ENCODE measurements at regions not wholly inside any gene's neighbourhood (a gene's known extent, or its start where the extent isn't known, plus 50 kb on each side); places are given as distances from the start of the nearest gene placed in this dataset.

- no peak for DNase-seq (ENCODE audit: extremely low spot score)
- no peak for TF ChIP-seq CTCF (IDR thresholded peaks at IDR 0.05; ENCODE audit: control extremely low read depth, extremely low read depth, low read depth, missing control alignments)
- ChIA-PET CTCF (no interaction called here), POLR2A (no interaction called here)
These were observed 1883.8 kb downstream of the OLFM4 start for GRCh38 chr13:54912367-54912766.

- no peak for DNase-seq (ENCODE audit: extremely low spot score)
- POLR2A ChIA-PET, result no interaction called here
- TF ChIP-seq CTCF (IDR thresholded peaks at IDR 0.05; ENCODE audit: control extremely low read depth, extremely low read depth, low read depth, missing control alignments), result no peak
- CTCF ChIA-PET, result no interaction called here
These were observed 1885.1 kb downstream of the OLFM4 start for GRCh38 chr13:54913668-54914067.

GRCh38 chr13:54927538-54927937 is 1898.9 kb downstream of the OLFM4 start:
- no peak for TF ChIP-seq CTCF (IDR thresholded peaks at IDR 0.05; ENCODE audit: control extremely low read depth, extremely low read depth, low read depth, missing control alignments)
- DNase-seq (ENCODE audit: extremely low spot score), result no peak
- POLR2A ChIA-PET, result no interaction called here
- CTCF ChIA-PET, result no interaction called here

GRCh38 chr13:54928071-54928470 is 1899.5 kb downstream of the OLFM4 start:
- CTCF ChIA-PET, result no interaction called here

GRCh38 chr13:54934121-54934520 is 1905.5 kb downstream of the OLFM4 start:
- no peak for DNase-seq (ENCODE audit: extremely low spot score)
- no peak for TF ChIP-seq CTCF (IDR thresholded peaks at IDR 0.05; ENCODE audit: control extremely low read depth, extremely low read depth, low read depth, missing control alignments)
- CTCF ChIA-PET, result interaction anchor here (1.1 kb wide), 1 partner anchor 16 kb away, joined by 3 read pairs; no protein-coding TSS in a partner anchor
- POLR2A ChIA-PET, result no interaction called here

More at GRCh38 chr13:54928071-54928470, 1899.5 kb downstream of the OLFM4 start:
- DNase-seq (ENCODE audit: extremely low spot score), result no peak
- POLR2A ChIA-PET, result no interaction called here
- no peak for TF ChIP-seq CTCF (IDR thresholded peaks at IDR 0.05; ENCODE audit: control extremely low read depth, extremely low read depth, low read depth, missing control alignments)

- DNase-seq (ENCODE audit: extremely low spot score), result no peak
- CTCF ChIA-PET, result no interaction called here
- no peak for TF ChIP-seq CTCF (IDR thresholded peaks at IDR 0.05; ENCODE audit: control extremely low read depth, extremely low read depth, low read depth, missing control alignments)
These were observed 1917.4 kb downstream of the OLFM4 start for GRCh38 chr13:54945973-54946372.

GRCh38 chr13:54949735-54950134 is 1921.1 kb downstream of the OLFM4 start:
- TF ChIP-seq CTCF (IDR thresholded peaks at IDR 0.05; ENCODE audit: control extremely low read depth, extremely low read depth, low read depth, missing control alignments), result no peak
- ChIA-PET POLR2A (no interaction called here), CTCF (no interaction called here)
- DNase-seq (ENCODE audit: extremely low spot score), result no peak

More at GRCh38 chr13:54945973-54946372, 1917.4 kb downstream of the OLFM4 start:
- POLR2A ChIA-PET, result no interaction called here
